Upper lobe of left lung (tissue), 4 donors: ENCODE measurements at regions not wholly inside any gene's neighbourhood (a gene's known extent, or its start where the extent isn't known, plus 50 kb on each side); places are given as distances from the start of the nearest gene placed in this dataset.

ENCODE experiments used
- CTCF ChIP-seq, 6 experiments: fragments of 450-650 bp in 4 of 6; fragments of 200-600 bp in 2 of 6; sonication (generic) in 2 of 6; IDR thresholded peaks; one replicate each; pipeline ENCODE4 v1.5.1; 2016 to 2019; ENCODE audit warnings: antibody characterized with exemption in 6 of 6
- POLR2AphosphoS5 ChIP-seq, 2 donors: sonication (generic); formaldehyde crosslinking; IDR thresholded peaks; one replicate each; pipeline ENCODE4 v1.5.1; 2017; ENCODE audit warnings: antibody characterized with exemption in 2 of 2

GRCh38 chr4:151600432-151600831 lies 160.4 kb downstream of the GATB start:
- TF ChIP-seq POLR2AphosphoS5 (IDR thresholded peaks at IDR 0.05) (no peak), CTCF (IDR thresholded peaks at IDR 0.05) (no peak)
